ENCODE measurements at regions not wholly inside any gene's neighbourhood (a gene's known extent, or its start where the extent isn't known, plus 50 kb on each side); places are given as distances from the start of the nearest gene placed in this dataset.

DNA sequence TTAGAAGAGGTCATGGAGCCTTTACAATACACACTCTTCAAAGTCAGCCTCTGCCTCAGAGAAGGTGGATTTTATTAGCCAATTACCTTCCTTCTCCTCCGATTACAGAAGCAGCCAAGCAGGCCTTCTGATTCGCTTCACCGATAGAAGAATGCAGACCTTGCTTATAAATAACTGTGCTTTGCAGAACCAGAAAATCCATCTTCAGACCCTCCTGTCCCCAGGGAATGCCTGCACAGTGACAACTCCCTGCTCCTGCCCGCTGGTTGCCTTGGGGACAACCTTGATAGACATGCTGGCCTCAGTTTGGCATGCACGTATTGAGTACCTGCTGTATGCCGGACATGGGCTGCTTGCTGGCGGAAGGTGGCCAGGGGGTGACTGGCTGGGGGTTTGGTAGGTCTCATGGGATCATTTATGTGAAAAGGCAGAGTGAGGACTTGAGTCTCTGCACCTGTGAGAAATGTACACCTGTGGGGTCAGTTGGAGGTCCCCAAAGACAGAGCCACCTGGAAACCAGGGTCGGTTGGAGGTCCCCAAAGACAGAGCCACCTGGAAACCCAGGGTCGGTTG, 1238.7 kb downstream of the BRD1 start:
- no peak for DNase-seq
- peaks cover 0 to 6% (median 0%) of the 10 kb centered on the region in 4 donors for H3K4me1 ChIP-seq
- no peaks in the 10 kb centered on the region for H3K36me3 ChIP-seq
- WGBS, 5 donors, result 79 to 89% (median 86%) methylated on average over 9 of the region's 9 CpGs
- TF ChIP-seq POLR2AphosphoS5 (IDR thresholded peaks at IDR 0.05), result no peak
- TF ChIP-seq, protein P1, sequence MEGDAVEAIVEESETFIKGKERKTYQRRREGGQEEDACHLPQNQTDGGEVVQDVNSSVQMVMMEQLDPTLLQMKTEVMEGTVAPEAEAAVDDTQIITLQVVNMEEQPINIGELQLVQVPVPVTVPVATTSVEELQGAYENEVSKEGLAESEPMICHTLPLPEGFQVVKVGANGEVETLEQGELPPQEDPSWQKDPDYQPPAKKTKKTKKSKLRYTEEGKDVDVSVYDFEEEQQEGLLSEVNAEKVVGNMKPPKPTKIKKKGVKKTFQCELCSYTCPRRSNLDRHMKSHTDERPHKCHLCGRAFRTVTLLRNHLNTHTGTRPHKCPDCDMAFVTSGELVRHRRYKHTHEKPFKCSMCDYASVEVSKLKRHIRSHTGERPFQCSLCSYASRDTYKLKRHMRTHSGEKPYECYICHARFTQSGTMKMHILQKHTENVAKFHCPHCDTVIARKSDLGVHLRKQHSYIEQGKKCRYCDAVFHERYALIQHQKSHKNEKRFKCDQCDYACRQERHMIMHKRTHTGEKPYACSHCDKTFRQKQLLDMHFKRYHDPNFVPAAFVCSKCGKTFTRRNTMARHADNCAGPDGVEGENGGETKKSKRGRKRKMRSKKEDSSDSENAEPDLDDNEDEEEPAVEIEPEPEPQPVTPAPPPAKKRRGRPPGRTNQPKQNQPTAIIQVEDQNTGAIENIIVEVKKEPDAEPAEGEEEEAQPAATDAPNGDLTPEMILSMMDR (IDR thresholded peaks at IDR 0.05), result no peak
- no peak for TF ChIP-seq POLR2A (IDR thresholded peaks at IDR 0.05)
- TF ChIP-seq EP300 (IDR thresholded peaks at IDR 0.05), result no peak
- no peak overlapping the region for H3K4me3 ChIP-seq
- intact Hi-C loops (cut with DNase I; ENCODE audit: low total_unique reads), result no loop called here
- H3K27me3 ChIP-seq, result peaks cover 0 to 76% (median 0%) of the 10 kb centered on the region in 3 donors
- no peak overlapping the region for H3K27ac ChIP-seq
- no peaks in the 10 kb centered on the region for H3K9me3 ChIP-seq

DNA sequence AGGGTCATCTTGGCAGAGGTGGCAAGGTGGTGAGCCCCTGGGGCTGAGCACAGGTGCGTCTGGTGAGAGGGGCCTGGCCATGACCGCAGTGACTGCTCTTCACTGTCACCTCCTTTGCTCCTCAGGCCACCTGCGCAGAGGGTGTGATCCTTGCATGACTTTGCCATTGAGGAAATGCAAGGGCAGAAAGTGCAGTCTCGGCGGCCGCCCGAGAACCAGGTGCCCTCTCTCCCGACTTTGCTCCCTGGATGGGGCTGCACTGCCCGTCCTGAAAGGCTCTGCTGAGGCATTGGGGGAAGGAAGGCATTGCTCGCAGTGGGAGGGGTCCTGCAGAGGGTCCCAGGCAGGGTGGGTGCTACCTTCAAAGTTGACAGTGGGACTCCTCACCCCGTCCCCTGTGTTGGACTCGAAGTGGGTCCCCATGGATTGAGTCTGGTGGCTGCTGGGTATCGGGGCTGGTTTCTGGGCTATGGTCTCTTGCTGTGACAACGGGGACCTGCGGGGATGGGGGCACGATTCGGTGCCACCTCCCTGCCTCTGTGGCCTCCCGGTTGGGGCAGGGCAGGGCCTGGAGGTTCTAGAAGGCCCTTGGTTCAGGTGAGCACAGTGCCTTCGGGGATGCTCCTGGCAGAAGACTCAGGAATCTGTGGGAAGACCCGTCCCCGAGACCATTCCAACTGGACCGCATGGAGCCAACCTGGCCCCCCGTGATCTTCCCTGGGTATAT, 1239.4 kb downstream of the BRD1 start:
- 84 to 92% (median 90%) methylated on average over 11 to 23 of the region's 23 CpGs for WGBS, 5 donors

DNA sequence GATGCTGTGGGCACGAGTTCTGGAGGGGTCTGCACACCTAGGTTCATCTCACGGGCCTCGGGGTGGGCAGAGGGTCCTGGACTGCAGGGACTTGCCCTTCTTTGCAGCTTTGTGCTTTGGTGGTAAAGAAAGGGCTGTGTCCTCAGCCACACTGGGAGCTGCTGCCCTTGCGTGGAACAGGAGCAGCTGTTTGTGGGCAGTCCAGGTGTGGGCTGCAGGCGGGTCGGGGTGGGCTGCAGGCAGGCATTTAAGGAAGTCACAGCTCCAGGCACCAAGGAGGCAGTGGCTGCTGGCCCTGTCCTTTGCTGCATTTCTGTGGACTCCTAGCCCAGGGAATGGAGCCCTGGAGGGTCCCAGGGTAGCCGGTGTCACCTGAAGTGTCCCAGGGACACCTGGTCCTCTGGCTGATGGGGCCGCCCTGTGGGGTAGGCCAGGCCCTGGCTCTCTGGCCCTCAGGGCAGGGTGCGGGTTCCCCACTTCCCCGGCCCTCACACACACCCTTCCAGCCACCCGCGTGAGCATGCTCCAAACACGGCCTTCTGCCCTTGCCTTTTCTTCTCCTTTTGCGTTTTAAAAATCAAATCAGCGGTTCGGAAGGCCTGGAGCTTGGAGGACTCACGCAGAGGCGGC, 1240.3 kb downstream of the BRD1 start:
- WGBS, 5 donors, result 82 to 87% (median 85%) methylated on average over 15 to 18 of the region's 18 CpGs

More for the DNA sequence above, 1239.4 kb downstream of the BRD1 start:
- TF ChIP-seq POLR2AphosphoS5 (IDR thresholded peaks at IDR 0.05) (no peak), EP300 (IDR thresholded peaks at IDR 0.05) (no peak), POLR2A (IDR thresholded peaks at IDR 0.05) (no peak)
- TF ChIP-seq, protein P1 (IDR thresholded peaks at IDR 0.05), result no peak
- H3K4me3 ChIP-seq, result no peak overlapping the region
- H3K9me3 ChIP-seq, result no peaks in the 10 kb centered on the region
- no peak overlapping the region for H3K27ac ChIP-seq
- peaks cover 0 to 6% (median 0%) of the 10 kb centered on the region in 4 donors for H3K4me1 ChIP-seq
- no peak for DNase-seq
- intact Hi-C loops (cut with DNase I; ENCODE audit: low total_unique reads), result no loop called here
- H3K27me3 ChIP-seq, result peaks cover 0 to 70% (median 0%) of the 10 kb centered on the region in 3 donors
- H3K36me3 ChIP-seq, result no peaks in the 10 kb centered on the region

DNA sequence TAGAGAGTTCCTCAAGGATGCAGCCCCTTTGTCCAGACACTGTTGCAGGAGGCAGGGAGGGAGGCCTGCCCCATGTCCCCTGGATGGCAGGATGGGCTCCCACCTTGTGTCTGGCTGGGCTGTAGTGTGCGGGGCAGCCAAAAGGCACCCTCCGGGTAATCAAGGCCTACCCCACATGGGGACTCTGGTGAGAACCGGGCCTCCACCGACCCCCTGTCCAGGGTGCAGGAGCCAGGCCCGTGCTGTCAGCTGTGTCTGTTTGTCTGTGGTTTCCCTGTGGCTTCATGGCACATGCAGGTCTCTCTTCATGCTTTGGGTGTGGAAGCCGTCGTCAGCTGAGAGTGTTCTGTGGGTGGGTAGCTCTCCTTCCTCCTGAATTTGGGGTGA, 1240.9 kb downstream of the BRD1 start:
- Histone ChIP-seq H3K4me1 (peaks cover 0 to 6% (median 0%) of the 10 kb centered on the region in 4 donors), H3K27me3 (peaks cover 0 to 56% (median 0%) of the 10 kb centered on the region in 3 donors), H3K9me3 (no peaks in the 10 kb centered on the region), H3K36me3 (no peaks in the 10 kb centered on the region), H3K4me3 (no peak overlapping the region), H3K27ac (no peak overlapping the region)
- 77 to 97% (median 78%) methylated on average over 5 to 7 of the region's 7 CpGs for WGBS, 5 donors
- intact Hi-C loops (cut with DNase I; ENCODE audit: low total_unique reads), result no loop called here
- no peak for DNase-seq
- TF ChIP-seq EP300 (IDR thresholded peaks at IDR 0.05), result no peak
- no peak for TF ChIP-seq POLR2AphosphoS5 (IDR thresholded peaks at IDR 0.05)
- TF ChIP-seq, protein P1 (IDR thresholded peaks at IDR 0.05), result no peak
- TF ChIP-seq POLR2A (IDR thresholded peaks at IDR 0.05), result no peak

More for the DNA sequence above, 1240.3 kb downstream of the BRD1 start:
- Histone ChIP-seq H3K4me3 (no peak overlapping the region), H3K27ac (no peak overlapping the region), H3K36me3 (no peaks in the 10 kb centered on the region), H3K4me1 (peaks cover 0 to 6% (median 0%) of the 10 kb centered on the region in 4 donors), H3K27me3 (peaks cover 0 to 61% (median 0%) of the 10 kb centered on the region in 3 donors), H3K9me3 (no peaks in the 10 kb centered on the region)
- DNase-seq, result no peak
- no peak for TF ChIP-seq EP300 (IDR thresholded peaks at IDR 0.05)
- TF ChIP-seq POLR2A (IDR thresholded peaks at IDR 0.05), result no peak
- TF ChIP-seq POLR2AphosphoS5 (IDR thresholded peaks at IDR 0.05), result no peak
- TF ChIP-seq, protein P1 (IDR thresholded peaks at IDR 0.05), result no peak
- intact Hi-C loops (cut with DNase I; ENCODE audit: low total_unique reads), result no loop called here
